WTC11 (cell line): ENCODE measurements at regions not wholly inside any gene's neighbourhood (a gene's known extent, or its start where the extent isn't known, plus 50 kb on each side); places are given as distances from the start of the nearest gene placed in this dataset.

Experiments used
- ATAC-seq: fragments of 200-7000 bp; cut with Tn5 transposase; 2 replicates; pipeline ENCODE4 v1.10.0; 2021; ENCODE audit warnings: mild to moderate bottlenecking, moderate library complexity
- CTCF ChIA-PET: fragments of 300-600 bp; sonication (Branson Sonifier 250); formaldehyde crosslinking; loops from one replicate; lab custom pipeline; 2021; ENCODE audit warnings: antibody characterized with exemption; lab: Charles Lee
- POLR2A ChIA-PET: fragments of 350-600 bp; sonication (Branson Sonifier 250); formaldehyde crosslinking; loops from one replicate; lab custom pipeline; 2021; ENCODE audit warnings: antibody characterized with exemption; lab: Charles Lee
- DNase-seq: peaks from one replicate; pipeline ENCODE4 v3.0.0; 2021; ENCODE audit warnings: low spot score
- H3K27ac Mint-ChIP-seq: 2 replicates; pipeline ENCODE4 v1.8.0; 2021; ENCODE audit warnings: mixed read lengths
- H3K27me3 Mint-ChIP-seq: 2 replicates; pipeline ENCODE4 v1.8.0; 2021; ENCODE audit warnings: low read depth, mild to moderate bottlenecking, moderate library complexity, mixed read lengths
- H3K36me3 Mint-ChIP-seq: 2 replicates; pipeline ENCODE4 v1.8.0; 2021; ENCODE audit warnings: mixed read lengths
- H3K4me1 Mint-ChIP-seq: 2 replicates; pipeline ENCODE4 v1.8.0; 2022; ENCODE audit warnings: mixed read lengths
- H3K4me3 Mint-ChIP-seq: 2 replicates; pipeline ENCODE4 v1.8.0; 2021; ENCODE audit warnings: mild to moderate bottlenecking, moderate library complexity, mixed read lengths
- H3K9me3 Mint-ChIP-seq: 2 replicates; pipeline ENCODE4 v1.8.0; 2021; ENCODE audit warnings: mixed read lengths
- EMX1 ChIP-seq: fragments of 250-450 bp; sonication (Bioruptor Pico); IDR thresholded peaks from 2 replicates; pipeline ENCODE4 v1.8.0; 2021; ENCODE audit warnings: mild to moderate bottlenecking
- NFE2L1 ChIP-seq: sonication (generic); formaldehyde crosslinking; IDR thresholded peaks from 2 replicates; pipeline ENCODE4 v1.8.1; 2023; ENCODE audit warnings: missing genetic modification reagents
- NR3C1 ChIP-seq: sonication (generic); formaldehyde crosslinking; conservative IDR thresholded peaks from 2 replicates; pipeline ENCODE4 v1.8.1; 2023; ENCODE audit warnings: low read depth, mild to moderate bottlenecking, missing genetic modification reagents
- PRRX2 ChIP-seq: fragments of 250-450 bp; sonication (Bioruptor Pico); IDR thresholded peaks from 2 replicates; pipeline ENCODE4 v1.8.0; 2021; ENCODE audit warnings: mild to moderate bottlenecking
- SMAD4 ChIP-seq: sonication (generic); formaldehyde crosslinking; IDR thresholded peaks from 2 replicates; pipeline ENCODE4 v1.8.0; 2022; ENCODE audit warnings: mild to moderate bottlenecking, missing genetic modification reagents
- TEAD4 ChIP-seq: sonication (generic); formaldehyde crosslinking; IDR thresholded peaks from 2 replicates; pipeline ENCODE4 v1.8.0; 2022; ENCODE audit warnings: mild to moderate bottlenecking, missing genetic modification reagents
- ZNF671 ChIP-seq: fragments of 250-450 bp; sonication (Bioruptor Pico); IDR thresholded peaks from 2 replicates; pipeline ENCODE4 v1.8.0; 2021; ENCODE audit warnings: mild to moderate bottlenecking
- TF ChIP-seq, protein P1 (sequence below): sonication (generic); formaldehyde crosslinking; IDR thresholded peaks from 2 replicates; pipeline ENCODE4 v1.8.1; 2022; ENCODE audit warnings: low read depth, mild to moderate bottlenecking, moderate library complexity, missing genetic modification reagents, borderline replicate concordance
- TF ChIP-seq, protein P2 (sequence below): sonication (generic); formaldehyde crosslinking; IDR thresholded peaks from 2 replicates; pipeline ENCODE4 v1.8.1; 2022; ENCODE audit warnings: mild to moderate bottlenecking, moderate library complexity, missing genetic modification reagents
- TF ChIP-seq, protein P3 (sequence below): fragments of 250-450 bp; sonication (Bioruptor Pico); IDR thresholded peaks from 2 replicates; pipeline ENCODE4 v1.9.0; 2021; ENCODE audit warnings: mild to moderate bottlenecking, borderline replicate concordance
- TF ChIP-seq, protein P4 (sequence below): sonication (generic); formaldehyde crosslinking; conservative IDR thresholded peaks from 2 replicates; pipeline ENCODE4 v1.8.1; 2022; ENCODE audit warnings: mild to moderate bottlenecking, missing genetic modification reagents
- TF ChIP-seq, protein P5 (sequence below): sonication (generic); formaldehyde crosslinking; IDR thresholded peaks from 2 replicates; pipeline ENCODE4 v1.8.0; 2022; ENCODE audit warnings: mild to moderate bottlenecking, missing genetic modification reagents
- TF ChIP-seq, protein P6 (sequence below): sonication (generic); formaldehyde crosslinking; IDR thresholded peaks from 2 replicates; pipeline ENCODE4 v1.8.1; 2022; ENCODE audit warnings: missing genetic modification reagents, borderline replicate concordance
- TF ChIP-seq, protein P7 (sequence below): sonication (generic); formaldehyde crosslinking; IDR thresholded peaks from 2 replicates; pipeline ENCODE4 v1.8.0; 2023; ENCODE audit warnings: missing genetic modification reagents, mild to moderate bottlenecking, borderline replicate concordance
- TF ChIP-seq, protein P8 (sequence below): sonication (generic); formaldehyde crosslinking; IDR thresholded peaks from 2 replicates; pipeline ENCODE4 v1.8.0; 2022; ENCODE audit warnings: mild to moderate bottlenecking, missing genetic modification reagents

DNA sequence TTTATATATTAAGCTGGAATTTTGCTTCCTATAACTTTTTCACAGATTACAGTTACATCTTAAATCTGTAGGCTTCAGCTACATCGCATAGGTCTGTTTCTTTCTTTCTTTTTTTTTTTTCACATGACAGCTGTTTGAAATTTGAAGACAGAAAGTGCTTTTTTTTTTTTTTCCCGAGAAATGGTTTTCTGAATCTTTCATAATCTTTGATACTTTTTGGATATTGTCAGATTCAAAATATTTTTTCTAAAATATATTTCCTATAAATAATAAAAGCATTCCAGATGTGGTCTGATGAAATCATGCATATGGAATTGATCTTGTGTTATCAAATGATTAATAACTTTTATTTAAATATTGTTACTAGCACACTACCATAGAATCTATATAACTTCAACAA lies 212.2 kb downstream of the TAF11L14 start:
- H3K9me3 Mint-ChIP-seq = peaks cover 6% of the 10 kb centered on the region
- ATAC-seq = no peak
- no peaks in the 10 kb centered on the region for H3K27me3 Mint-ChIP-seq
- no peaks in the 10 kb centered on the region for H3K4me1 Mint-ChIP-seq
- DNase-seq = no peak
- H3K27ac Mint-ChIP-seq = no peak overlapping the region
- CTCF ChIA-PET = no interaction called here
- no peak overlapping the region for H3K4me3 Mint-ChIP-seq
- no peaks in the 10 kb centered on the region for H3K36me3 Mint-ChIP-seq
- TF ChIP-seq, protein P1, sequence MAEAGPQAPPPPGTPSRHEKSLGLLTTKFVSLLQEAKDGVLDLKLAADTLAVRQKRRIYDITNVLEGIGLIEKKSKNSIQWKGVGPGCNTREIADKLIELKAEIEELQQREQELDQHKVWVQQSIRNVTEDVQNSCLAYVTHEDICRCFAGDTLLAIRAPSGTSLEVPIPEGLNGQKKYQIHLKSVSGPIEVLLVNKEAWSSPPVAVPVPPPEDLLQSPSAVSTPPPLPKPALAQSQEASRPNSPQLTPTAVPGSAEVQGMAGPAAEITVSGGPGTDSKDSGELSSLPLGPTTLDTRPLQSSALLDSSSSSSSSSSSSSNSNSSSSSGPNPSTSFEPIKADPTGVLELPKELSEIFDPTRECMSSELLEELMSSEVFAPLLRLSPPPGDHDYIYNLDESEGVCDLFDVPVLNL (CRISPR knock-in tag) = no peak
- TF ChIP-seq, protein P2, sequence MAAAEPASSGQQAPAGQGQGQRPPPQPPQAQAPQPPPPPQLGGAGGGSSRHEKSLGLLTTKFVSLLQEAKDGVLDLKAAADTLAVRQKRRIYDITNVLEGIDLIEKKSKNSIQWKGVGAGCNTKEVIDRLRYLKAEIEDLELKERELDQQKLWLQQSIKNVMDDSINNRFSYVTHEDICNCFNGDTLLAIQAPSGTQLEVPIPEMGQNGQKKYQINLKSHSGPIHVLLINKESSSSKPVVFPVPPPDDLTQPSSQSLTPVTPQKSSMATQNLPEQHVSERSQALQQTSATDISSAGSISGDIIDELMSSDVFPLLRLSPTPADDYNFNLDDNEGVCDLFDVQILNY (CRISPR knock-in tag) = no peak
- TF ChIP-seq NFE2L1 (CRISPR knock-in tag) (no peak), EMX1 (CRISPR knock-in tag) (no peak), ZNF671 (CRISPR knock-in tag) (no peak)
- TF ChIP-seq, protein P3, sequence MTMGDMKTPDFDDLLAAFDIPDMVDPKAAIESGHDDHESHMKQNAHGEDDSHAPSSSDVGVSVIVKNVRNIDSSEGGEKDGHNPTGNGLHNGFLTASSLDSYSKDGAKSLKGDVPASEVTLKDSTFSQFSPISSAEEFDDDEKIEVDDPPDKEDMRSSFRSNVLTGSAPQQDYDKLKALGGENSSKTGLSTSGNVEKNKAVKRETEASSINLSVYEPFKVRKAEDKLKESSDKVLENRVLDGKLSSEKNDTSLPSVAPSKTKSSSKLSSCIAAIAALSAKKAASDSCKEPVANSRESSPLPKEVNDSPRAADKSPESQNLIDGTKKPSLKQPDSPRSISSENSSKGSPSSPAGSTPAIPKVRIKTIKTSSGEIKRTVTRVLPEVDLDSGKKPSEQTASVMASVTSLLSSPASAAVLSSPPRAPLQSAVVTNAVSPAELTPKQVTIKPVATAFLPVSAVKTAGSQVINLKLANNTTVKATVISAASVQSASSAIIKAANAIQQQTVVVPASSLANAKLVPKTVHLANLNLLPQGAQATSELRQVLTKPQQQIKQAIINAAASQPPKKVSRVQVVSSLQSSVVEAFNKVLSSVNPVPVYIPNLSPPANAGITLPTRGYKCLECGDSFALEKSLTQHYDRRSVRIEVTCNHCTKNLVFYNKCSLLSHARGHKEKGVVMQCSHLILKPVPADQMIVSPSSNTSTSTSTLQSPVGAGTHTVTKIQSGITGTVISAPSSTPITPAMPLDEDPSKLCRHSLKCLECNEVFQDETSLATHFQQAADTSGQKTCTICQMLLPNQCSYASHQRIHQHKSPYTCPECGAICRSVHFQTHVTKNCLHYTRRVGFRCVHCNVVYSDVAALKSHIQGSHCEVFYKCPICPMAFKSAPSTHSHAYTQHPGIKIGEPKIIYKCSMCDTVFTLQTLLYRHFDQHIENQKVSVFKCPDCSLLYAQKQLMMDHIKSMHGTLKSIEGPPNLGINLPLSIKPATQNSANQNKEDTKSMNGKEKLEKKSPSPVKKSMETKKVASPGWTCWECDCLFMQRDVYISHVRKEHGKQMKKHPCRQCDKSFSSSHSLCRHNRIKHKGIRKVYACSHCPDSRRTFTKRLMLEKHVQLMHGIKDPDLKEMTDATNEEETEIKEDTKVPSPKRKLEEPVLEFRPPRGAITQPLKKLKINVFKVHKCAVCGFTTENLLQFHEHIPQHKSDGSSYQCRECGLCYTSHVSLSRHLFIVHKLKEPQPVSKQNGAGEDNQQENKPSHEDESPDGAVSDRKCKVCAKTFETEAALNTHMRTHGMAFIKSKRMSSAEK = no peak
- TF ChIP-seq, all 79 proteins: peak for 0
- POLR2A ChIA-PET = no interaction called here

- no peak for ATAC-seq
- Mint-ChIP-seq H3K36me3 (no peaks in the 10 kb centered on the region), H3K9me3 (no peaks in the 10 kb centered on the region), H3K27ac (no peak overlapping the region), H3K4me1 (no peaks in the 10 kb centered on the region), H3K27me3 (no peaks in the 10 kb centered on the region), H3K4me3 (no peak overlapping the region)
- TF ChIP-seq, protein P4, sequence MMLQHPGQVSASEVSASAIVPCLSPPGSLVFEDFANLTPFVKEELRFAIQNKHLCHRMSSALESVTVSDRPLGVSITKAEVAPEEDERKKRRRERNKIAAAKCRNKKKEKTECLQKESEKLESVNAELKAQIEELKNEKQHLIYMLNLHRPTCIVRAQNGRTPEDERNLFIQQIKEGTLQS (CRISPR knock-in tag) = no peak
- TF ChIP-seq, protein P5, sequence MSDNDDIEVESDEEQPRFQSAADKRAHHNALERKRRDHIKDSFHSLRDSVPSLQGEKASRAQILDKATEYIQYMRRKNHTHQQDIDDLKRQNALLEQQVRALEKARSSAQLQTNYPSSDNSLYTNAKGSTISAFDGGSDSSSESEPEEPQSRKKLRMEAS (CRISPR knock-in tag) = no peak
- TF ChIP-seq, protein P6, sequence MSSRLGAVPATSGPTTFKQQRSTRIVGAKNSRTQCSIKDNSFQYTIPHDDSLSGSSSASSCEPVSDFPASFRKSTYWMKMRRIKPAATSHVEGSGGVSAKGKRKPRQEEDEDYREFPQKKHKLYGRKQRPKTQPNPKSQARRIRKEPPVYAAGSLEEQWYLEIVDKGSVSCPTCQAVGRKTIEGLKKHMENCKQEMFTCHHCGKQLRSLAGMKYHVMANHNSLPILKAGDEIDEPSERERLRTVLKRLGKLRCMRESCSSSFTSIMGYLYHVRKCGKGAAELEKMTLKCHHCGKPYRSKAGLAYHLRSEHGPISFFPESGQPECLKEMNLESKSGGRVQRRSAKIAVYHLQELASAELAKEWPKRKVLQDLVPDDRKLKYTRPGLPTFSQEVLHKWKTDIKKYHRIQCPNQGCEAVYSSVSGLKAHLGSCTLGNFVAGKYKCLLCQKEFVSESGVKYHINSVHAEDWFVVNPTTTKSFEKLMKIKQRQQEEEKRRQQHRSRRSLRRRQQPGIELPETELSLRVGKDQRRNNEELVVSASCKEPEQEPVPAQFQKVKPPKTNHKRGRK (CRISPR knock-in tag) = no peak
- TF ChIP-seq PRRX2 (CRISPR knock-in tag) = no peak
- CTCF ChIA-PET = no interaction called here
- POLR2A ChIA-PET = no interaction called here
- no peak for DNase-seq
These were observed 213.0 kb downstream of the TAF11L14 start for GRCh38 chr5:17847286-17847685.

- POLR2A ChIA-PET = no interaction called here
- CTCF ChIA-PET = no interaction called here
- DNase-seq = no peak
- Mint-ChIP-seq H3K4me1 (no peaks in the 10 kb centered on the region), H3K27me3 (no peaks in the 10 kb centered on the region), H3K9me3 (no peaks in the 10 kb centered on the region), H3K27ac (no peak overlapping the region), H3K36me3 (no peaks in the 10 kb centered on the region), H3K4me3 (no peak overlapping the region)
- no peak for ATAC-seq
- TF ChIP-seq NR3C1 (CRISPR knock-in tag) (no peak), ZNF671 (CRISPR knock-in tag) (no peak), SMAD4 (CRISPR knock-in tag) (no peak), TEAD4 (CRISPR knock-in tag) (no peak)
- TF ChIP-seq, protein P7, sequence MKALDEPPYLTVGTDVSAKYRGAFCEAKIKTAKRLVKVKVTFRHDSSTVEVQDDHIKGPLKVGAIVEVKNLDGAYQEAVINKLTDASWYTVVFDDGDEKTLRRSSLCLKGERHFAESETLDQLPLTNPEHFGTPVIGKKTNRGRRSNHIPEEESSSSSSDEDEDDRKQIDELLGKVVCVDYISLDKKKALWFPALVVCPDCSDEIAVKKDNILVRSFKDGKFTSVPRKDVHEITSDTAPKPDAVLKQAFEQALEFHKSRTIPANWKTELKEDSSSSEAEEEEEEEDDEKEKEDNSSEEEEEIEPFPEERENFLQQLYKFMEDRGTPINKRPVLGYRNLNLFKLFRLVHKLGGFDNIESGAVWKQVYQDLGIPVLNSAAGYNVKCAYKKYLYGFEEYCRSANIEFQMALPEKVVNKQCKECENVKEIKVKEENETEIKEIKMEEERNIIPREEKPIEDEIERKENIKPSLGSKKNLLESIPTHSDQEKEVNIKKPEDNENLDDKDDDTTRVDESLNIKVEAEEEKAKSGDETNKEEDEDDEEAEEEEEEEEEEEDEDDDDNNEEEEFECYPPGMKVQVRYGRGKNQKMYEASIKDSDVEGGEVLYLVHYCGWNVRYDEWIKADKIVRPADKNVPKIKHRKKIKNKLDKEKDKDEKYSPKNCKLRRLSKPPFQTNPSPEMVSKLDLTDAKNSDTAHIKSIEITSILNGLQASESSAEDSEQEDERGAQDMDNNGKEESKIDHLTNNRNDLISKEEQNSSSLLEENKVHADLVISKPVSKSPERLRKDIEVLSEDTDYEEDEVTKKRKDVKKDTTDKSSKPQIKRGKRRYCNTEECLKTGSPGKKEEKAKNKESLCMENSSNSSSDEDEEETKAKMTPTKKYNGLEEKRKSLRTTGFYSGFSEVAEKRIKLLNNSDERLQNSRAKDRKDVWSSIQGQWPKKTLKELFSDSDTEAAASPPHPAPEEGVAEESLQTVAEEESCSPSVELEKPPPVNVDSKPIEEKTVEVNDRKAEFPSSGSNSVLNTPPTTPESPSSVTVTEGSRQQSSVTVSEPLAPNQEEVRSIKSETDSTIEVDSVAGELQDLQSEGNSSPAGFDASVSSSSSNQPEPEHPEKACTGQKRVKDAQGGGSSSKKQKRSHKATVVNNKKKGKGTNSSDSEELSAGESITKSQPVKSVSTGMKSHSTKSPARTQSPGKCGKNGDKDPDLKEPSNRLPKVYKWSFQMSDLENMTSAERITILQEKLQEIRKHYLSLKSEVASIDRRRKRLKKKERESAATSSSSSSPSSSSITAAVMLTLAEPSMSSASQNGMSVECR (CRISPR knock-in tag) = no peak
- TF ChIP-seq, protein P8, sequence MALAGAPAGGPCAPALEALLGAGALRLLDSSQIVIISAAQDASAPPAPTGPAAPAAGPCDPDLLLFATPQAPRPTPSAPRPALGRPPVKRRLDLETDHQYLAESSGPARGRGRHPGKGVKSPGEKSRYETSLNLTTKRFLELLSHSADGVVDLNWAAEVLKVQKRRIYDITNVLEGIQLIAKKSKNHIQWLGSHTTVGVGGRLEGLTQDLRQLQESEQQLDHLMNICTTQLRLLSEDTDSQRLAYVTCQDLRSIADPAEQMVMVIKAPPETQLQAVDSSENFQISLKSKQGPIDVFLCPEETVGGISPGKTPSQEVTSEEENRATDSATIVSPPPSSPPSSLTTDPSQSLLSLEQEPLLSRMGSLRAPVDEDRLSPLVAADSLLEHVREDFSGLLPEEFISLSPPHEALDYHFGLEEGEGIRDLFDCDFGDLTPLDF = no peak
These were observed 217.9 kb downstream of the TAF11L14 start for GRCh38 chr5:17852111-17852510.
